ENCODE measurements at regions not wholly inside any gene's neighbourhood (a gene's known extent, or its start where the extent isn't known, plus 50 kb on each side); places are given as distances from the start of the nearest gene placed in this dataset.

- H3K4me3 ChIP-seq, result no peak overlapping the region
- H3K27me3 ChIP-seq, result no peaks in the 10 kb centered on the region
- no peaks in the 10 kb centered on the region for H3K4me1 ChIP-seq
- DNase-seq, result no peak
- no peak overlapping the region for H3K27ac ChIP-seq
- 36 to 41% methylated on average over 1 of the region's 1 CpG for WGBS, 2 donors
- H3K9me3 ChIP-seq, result no peaks in the 10 kb centered on the region
- TF ChIP-seq, protein P1, sequence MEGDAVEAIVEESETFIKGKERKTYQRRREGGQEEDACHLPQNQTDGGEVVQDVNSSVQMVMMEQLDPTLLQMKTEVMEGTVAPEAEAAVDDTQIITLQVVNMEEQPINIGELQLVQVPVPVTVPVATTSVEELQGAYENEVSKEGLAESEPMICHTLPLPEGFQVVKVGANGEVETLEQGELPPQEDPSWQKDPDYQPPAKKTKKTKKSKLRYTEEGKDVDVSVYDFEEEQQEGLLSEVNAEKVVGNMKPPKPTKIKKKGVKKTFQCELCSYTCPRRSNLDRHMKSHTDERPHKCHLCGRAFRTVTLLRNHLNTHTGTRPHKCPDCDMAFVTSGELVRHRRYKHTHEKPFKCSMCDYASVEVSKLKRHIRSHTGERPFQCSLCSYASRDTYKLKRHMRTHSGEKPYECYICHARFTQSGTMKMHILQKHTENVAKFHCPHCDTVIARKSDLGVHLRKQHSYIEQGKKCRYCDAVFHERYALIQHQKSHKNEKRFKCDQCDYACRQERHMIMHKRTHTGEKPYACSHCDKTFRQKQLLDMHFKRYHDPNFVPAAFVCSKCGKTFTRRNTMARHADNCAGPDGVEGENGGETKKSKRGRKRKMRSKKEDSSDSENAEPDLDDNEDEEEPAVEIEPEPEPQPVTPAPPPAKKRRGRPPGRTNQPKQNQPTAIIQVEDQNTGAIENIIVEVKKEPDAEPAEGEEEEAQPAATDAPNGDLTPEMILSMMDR (IDR thresholded peaks at IDR 0.05), result no peak
- no peak for TF ChIP-seq POLR2A (IDR thresholded peaks at IDR 0.05)
- intact Hi-C loops (cut with DNase I), result no loop called here
- H3K36me3 ChIP-seq, result no peaks in the 10 kb centered on the region
These were observed 948.2 kb downstream of the GALC start for GRCh38 chr14:87044807-87045206.

- Histone ChIP-seq H3K36me3 (no peaks in the 10 kb centered on the region), H3K27ac (no peak overlapping the region), H3K4me1 (no peaks in the 10 kb centered on the region), H3K9me3 (no peaks in the 10 kb centered on the region), H3K27me3 (no peaks in the 10 kb centered on the region), H3K4me3 (no peak overlapping the region)
- intact Hi-C loops (cut with DNase I), result no loop called here
- TF ChIP-seq POLR2A (IDR thresholded peaks at IDR 0.05), result no peak
- TF ChIP-seq, protein P1 (IDR thresholded peaks at IDR 0.05), result no peak
- WGBS, 2 donors, result 46 to 74% methylated on average over 3 to 4 of the region's 4 CpGs
- no peak for DNase-seq
These were observed 949.2 kb downstream of the GALC start for GRCh38 chr14:87043667-87044200.

GRCh38 chr14:87042354-87042753, 950.6 kb downstream of the GALC start:
- no peaks in the 10 kb centered on the region for H3K27me3 ChIP-seq
- no peaks in the 10 kb centered on the region for H3K36me3 ChIP-seq
- intact Hi-C loops (cut with DNase I), result no loop called here
- H3K4me3 ChIP-seq, result no peak overlapping the region
- TF ChIP-seq, protein P1 (IDR thresholded peaks at IDR 0.05), result no peak
- no peak for TF ChIP-seq POLR2A (IDR thresholded peaks at IDR 0.05)
- H3K9me3 ChIP-seq, result peaks cover 0 to 5% (median 0%) of the 10 kb centered on the region in 3 donors
- no peak for DNase-seq
- 45 to 76% methylated on average over 4 of the region's 4 CpGs for WGBS, 2 donors
- no peak overlapping the region for H3K27ac ChIP-seq
- H3K4me1 ChIP-seq, result no peaks in the 10 kb centered on the region

GRCh38 chr14:87041290-87042020, 951.5 kb downstream of the GALC start:
- H3K27me3 ChIP-seq, result no peaks in the 10 kb centered on the region
- no peak for DNase-seq
- no peak overlapping the region for H3K27ac ChIP-seq
- no peak overlapping the region for H3K4me3 ChIP-seq
- H3K4me1 ChIP-seq, result no peaks in the 10 kb centered on the region
- H3K9me3 ChIP-seq, result peaks cover 0 to 5% (median 0%) of the 10 kb centered on the region in 3 donors
- 27 to 28% methylated on average over 7 of the region's 7 CpGs for WGBS, 2 donors
- no peaks in the 10 kb centered on the region for H3K36me3 ChIP-seq
- TF ChIP-seq POLR2A (IDR thresholded peaks at IDR 0.05), result no peak
- intact Hi-C loops (cut with DNase I), result no loop called here

GRCh38 chr14:87034680-87035079, 958.3 kb downstream of the GALC start:
- TF ChIP-seq, protein P1 (IDR thresholded peaks at IDR 0.05), result no peak
- TF ChIP-seq POLR2A (IDR thresholded peaks at IDR 0.05), result no peak
- H3K36me3 ChIP-seq, result no peaks in the 10 kb centered on the region
- H3K27ac ChIP-seq, result no peak overlapping the region
- H3K9me3 ChIP-seq, result peaks cover 0 to 5% (median 0%) of the 10 kb centered on the region in 3 donors
- DNase-seq, result no peak
- no peaks in the 10 kb centered on the region for H3K4me1 ChIP-seq
- no peak overlapping the region for H3K4me3 ChIP-seq
- intact Hi-C loops (cut with DNase I), result no loop called here
- no peaks in the 10 kb centered on the region for H3K27me3 ChIP-seq
- 69% methylated on average over 1 of the region's 1 CpG for WGBS, 2 donors

Measured in esophagus squamous epithelium (tissue), 5 donors.